H9 (cell line): ENCODE measurements at regions not wholly inside any gene's neighbourhood (a gene's known extent, or its start where the extent isn't known, plus 50 kb on each side); places are given as distances from the start of the nearest gene placed in this dataset.
A peak's percentile ranks its signal among the peaks of the same experiment; 100 is the strongest.

Experiments
- DNase-seq: peaks from one replicate; pipeline ENCODE4 v3.0.0-alpha.2; 2017
- H2AFZ ChIP-seq: one replicate; pipeline ENCODE4 v1.6.1; 2013; ENCODE audit warnings: mild to moderate bottlenecking, low read length, control low read depth, moderate library complexity
- H2AK5ac ChIP-seq: 2 replicates; pipeline ENCODE4 v1.6.1; 2013; ENCODE audit warnings: low read length, control low read depth, mixed read lengths; ENCODE audit not compliant: insufficient read length
- H2BK120ac ChIP-seq: one replicate; pipeline ENCODE4 v1.6.1; 2013; ENCODE audit warnings: low read depth, mild to moderate bottlenecking, low read length, control low read depth, inconsistent platforms; ENCODE audit not compliant: poor library complexity, severe bottlenecking
- H2BK12ac ChIP-seq: 2 replicates; pipeline ENCODE4 v1.6.1; 2013; ENCODE audit warnings: low read length, control low read depth, mixed read lengths, low read depth; ENCODE audit not compliant: insufficient read length
- H2BK15ac ChIP-seq: 2 replicates; pipeline ENCODE4 v1.6.1; 2013; ENCODE audit warnings: low read depth, low read length, control low read depth
- H2BK20ac ChIP-seq: one replicate; pipeline ENCODE4 v1.6.1; 2013; ENCODE audit warnings: low read depth, mild to moderate bottlenecking, low read length, control low read depth, inconsistent platforms; ENCODE audit not compliant: poor library complexity, severe bottlenecking
- H2BK5ac ChIP-seq: 2 replicates; pipeline ENCODE4 v1.6.1; 2013; ENCODE audit warnings: low read length, control low read depth, mixed read lengths; ENCODE audit not compliant: insufficient read length
- H3K14ac ChIP-seq: 2 replicates; pipeline ENCODE4 v1.6.1; 2013; ENCODE audit warnings: low read length, control low read depth; ENCODE audit not compliant: insufficient read depth
- H3K18ac ChIP-seq: 2 replicates; pipeline ENCODE4 v1.6.1; 2013; ENCODE audit warnings: low read depth, mild to moderate bottlenecking, mixed read lengths, low read length, control low read depth; ENCODE audit not compliant: insufficient read length
- H3K23ac ChIP-seq: 2 replicates; pipeline ENCODE4 v1.6.1; 2013; ENCODE audit warnings: low read length, control low read depth, mixed read lengths, low read depth; ENCODE audit not compliant: insufficient read length
- H3K23me2 ChIP-seq: 2 replicates; pipeline ENCODE4 v1.6.1; 2013; ENCODE audit warnings: low read depth, mild to moderate bottlenecking, mixed read lengths, low read length, control low read depth; ENCODE audit not compliant: insufficient read length, poor library complexity, severe bottlenecking
- H3K27ac ChIP-seq: 2 replicates; pipeline ENCODE4 v1.5.1; 2013; ENCODE audit warnings: low read length, control low read depth, mixed read lengths, low read depth; ENCODE audit not compliant: insufficient read length
- H3K27me3 ChIP-seq: 2 replicates; pipeline ENCODE4 v1.6.1; 2013; ENCODE audit warnings: low read length, control low read depth, inconsistent platforms; ENCODE audit not compliant: insufficient read depth
- H3K4ac ChIP-seq: 2 replicates; pipeline ENCODE4 v1.6.1; 2013; ENCODE audit warnings: low read depth, mild to moderate bottlenecking, control low read depth, inconsistent platforms, low read length, moderate library complexity
- H3K4me1 ChIP-seq: 2 replicates; pipeline ENCODE4 v1.6.1; 2013; ENCODE audit warnings: low read length, control low read depth, inconsistent platforms; ENCODE audit not compliant: insufficient read depth
- H3K4me2 ChIP-seq: 2 replicates; pipeline ENCODE4 v1.6.1; 2013; ENCODE audit warnings: low read length, control low read depth, mixed read lengths; ENCODE audit not compliant: insufficient read length, insufficient read depth
- H3K56ac ChIP-seq: 2 replicates; pipeline ENCODE4 v1.6.1; 2013; ENCODE audit warnings: low read depth, mild to moderate bottlenecking, mixed read lengths, low read length, control low read depth; ENCODE audit not compliant: insufficient read length
- H3K79me1 ChIP-seq: 2 replicates; pipeline ENCODE4 v1.6.1; 2013; ENCODE audit warnings: low read depth, mild to moderate bottlenecking, moderate library complexity, low read length, control low read depth, inconsistent platforms; ENCODE audit not compliant: insufficient read depth, poor library complexity, severe bottlenecking
- H3K79me2 ChIP-seq: 2 replicates; pipeline ENCODE4 v1.6.1; 2013; ENCODE audit warnings: low read length, control low read depth, inconsistent platforms; ENCODE audit not compliant: insufficient read depth
- H3K9ac ChIP-seq: 2 replicates; pipeline ENCODE4 v1.6.1; 2013; ENCODE audit warnings: low read length, control low read depth, mixed read lengths; ENCODE audit not compliant: insufficient read length; ENCODE audit errors: extremely low read depth
- H3K9me3 ChIP-seq: one replicate; pipeline ENCODE4 v1.6.1; 2013; ENCODE audit warnings: low read depth, low read length, inconsistent platforms; ENCODE audit not compliant: control insufficient read depth
- H3T11ph ChIP-seq: one replicate; pipeline ENCODE4 v1.6.1; 2013; ENCODE audit warnings: mild to moderate bottlenecking, low read length, control low read depth, inconsistent platforms
- H4K20me1 ChIP-seq: one replicate; pipeline ENCODE4 v1.6.1; 2013; ENCODE audit not compliant: control insufficient read depth, insufficient read length, insufficient read depth
- H4K5ac ChIP-seq: 2 replicates; pipeline ENCODE4 v1.6.1; 2013; ENCODE audit warnings: low read depth, mild to moderate bottlenecking, mixed read lengths, low read length, control low read depth; ENCODE audit not compliant: insufficient read length
- H4K8ac ChIP-seq: replicated peaks from 2 replicates; pipeline ENCODE4 v1.6.1; 2013; ENCODE audit warnings: low read length, control low read depth, mixed read lengths, low read depth; ENCODE audit not compliant: insufficient read length
- H4K91ac ChIP-seq: 2 replicates; pipeline ENCODE4 v1.6.1; 2013; ENCODE audit warnings: low read depth, mild to moderate bottlenecking, moderate library complexity, mixed read lengths, low read length, control low read depth; ENCODE audit not compliant: insufficient read length
- H3K27ac Mint-ChIP-seq, 3 experiments: 2 replicates in 2 of 3; 3 replicates in 1 of 3; pipeline ENCODE4 v1.8.0; 2020 to 2021; ENCODE audit warnings: mixed read lengths in 3 of 3, mild to moderate bottlenecking in 1 of 3, moderate library complexity in 1 of 3
- H3K27me3 Mint-ChIP-seq: 2 replicates; pipeline ENCODE4 v1.8.0; 2021; ENCODE audit warnings: low read depth, mild to moderate bottlenecking, moderate library complexity, mixed read lengths
- H3K36me3 Mint-ChIP-seq, 3 experiments: 2 replicates in 2 of 3; 3 replicates in 1 of 3; pipeline ENCODE4 v1.8.0; 2020 to 2021; ENCODE audit warnings: low read depth in 3 of 3, mixed read lengths in 3 of 3; ENCODE audit not compliant: insufficient read depth in 1 of 3
- H3K4me1 Mint-ChIP-seq, 2 experiments: 2 replicates each; pipeline ENCODE4 v1.8.0; 2020; ENCODE audit warnings: mixed read lengths in 2 of 2
- H3K4me3 Mint-ChIP-seq, 2 experiments: 2 replicates in 1 of 2; 3 replicates in 1 of 2; pipeline ENCODE4 v1.8.0; 2020 to 2021; ENCODE audit warnings: mild to moderate bottlenecking in 2 of 2, mixed read lengths in 2 of 2, moderate library complexity in 1 of 2
- H3K9me3 Mint-ChIP-seq, 2 experiments: 2 replicates in 1 of 2; 3 replicates in 1 of 2; pipeline ENCODE4 v1.8.0; 2020; ENCODE audit warnings: mild to moderate bottlenecking in 2 of 2, mixed read lengths in 2 of 2, moderate library complexity in 1 of 2
- CTCF ChIP-seq: fragments of 200-600 bp; sonication (generic); conservative IDR thresholded peaks from 3 replicates; pipeline ENCODE4 v1.8.0; 2021; ENCODE audit warnings: antibody characterized with exemption, mild to moderate bottlenecking
- WGBS: extraction: QIAGEN DNeasy Blood & Tissue Kit; methylation state at CpG from one replicate; pipeline ENCODE4 v1.1.7; 2013; ENCODE audit warnings: missing lambda C conversion rate, low lambda C conversion rate, mixed read lengths; ENCODE audit not compliant: insufficient read length; ENCODE audit errors: extremely low coverage; 5-methylcytosine and 5-hydroxymethylcytosine counted together

DNA sequence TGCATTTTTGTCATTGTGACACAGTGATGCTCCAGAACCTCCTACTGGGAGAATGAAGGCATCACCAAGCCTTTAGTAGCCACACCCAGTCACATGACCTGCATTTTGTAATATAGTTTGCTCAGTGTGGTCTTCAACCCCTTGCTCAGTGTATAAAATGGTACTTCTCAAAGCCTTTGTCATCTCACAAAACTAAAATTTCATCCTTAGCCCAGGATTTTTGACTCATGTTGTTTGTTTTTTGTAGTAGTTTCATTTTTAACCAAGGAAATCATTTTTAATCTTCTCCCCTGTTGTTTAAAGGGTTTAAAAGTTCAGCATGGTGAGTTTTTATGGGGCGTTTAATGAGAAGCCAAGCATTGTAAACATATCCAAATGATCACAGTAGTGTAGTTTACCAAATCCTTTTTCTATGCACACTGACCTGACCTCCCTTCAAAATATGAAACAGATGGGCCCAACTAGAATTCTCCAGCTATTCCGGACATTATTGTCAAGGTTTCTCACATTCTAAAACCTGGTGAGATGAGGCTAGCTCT is 123.5 kb upstream of the IL12A start:
- Mint-ChIP-seq H3K36me3 (peaks cover 0 to 9% (median 0%) of the 10 kb centered on the region in 3 experiments; a peak in 1 of 7 replicates), H3K27me3 (no peaks in the 10 kb centered on the region), H3K9me3 (no peaks in the 10 kb centered on the region), H3K27ac (0 out of 7 replicates have a peak overlapping the region, but pooled peaks of 1 of the 3 experiments have one; percentile 9), H3K4me3 (no peak overlapping the region), H3K4me1 (peaks cover 15 to 18% of the 10 kb centered on the region in 2 experiments)
- no peak overlapping the region for H2BK5ac ChIP-seq
- no peak overlapping the region for H2BK12ac ChIP-seq
- H3K4me2 ChIP-seq, result no peak overlapping the region
- H2BK120ac ChIP-seq, result no peak overlapping the region
- TF ChIP-seq CTCF, result no peak
- no peaks in the 10 kb centered on the region for H3K79me2 ChIP-seq
- no peak overlapping the region for H3T11ph ChIP-seq
- no peaks in the 10 kb centered on the region for H4K20me1 ChIP-seq
- no peaks in the 10 kb centered on the region for H3K27me3 ChIP-seq
- no peak overlapping the region for H3K14ac ChIP-seq
- H4K91ac ChIP-seq, result no peak overlapping the region
- H3K18ac ChIP-seq, result no peak overlapping the region
- no peaks in the 10 kb centered on the region for H3K23me2 ChIP-seq
- no peak overlapping the region for H4K5ac ChIP-seq
- no peak overlapping the region for H2AK5ac ChIP-seq
- H3K4me1 ChIP-seq, result peaks cover 5% of the 10 kb centered on the region; the same call in 1 of the 2 replicates
- H3K23ac ChIP-seq, result no peak overlapping the region
- no CpG with 5 or more reads among the region's 2 CpGs for WGBS
- H3K9ac ChIP-seq, result no peak overlapping the region
- no peak overlapping the region; the same call in 1 of the 2 replicates for H2BK15ac ChIP-seq
- H3K4ac ChIP-seq, result no peak overlapping the region
- no peak for DNase-seq
- no peak overlapping the region for H2AFZ ChIP-seq
- no peak overlapping the region for H2BK20ac ChIP-seq
- H3K9me3 ChIP-seq, result no peaks in the 10 kb centered on the region
- no peak overlapping the region for H3K27ac ChIP-seq
- H3K56ac ChIP-seq, result no peak overlapping the region
- H4K8ac ChIP-seq, result no peak overlapping the region
- H3K79me1 ChIP-seq, result no peaks in the 10 kb centered on the region
